ENCODE measurements at regions not wholly inside any gene's neighbourhood (a gene's known extent, or its start where the extent isn't known, plus 50 kb on each side); places are given as distances from the start of the nearest gene placed in this dataset.

- TF ChIP-seq CTCF (IDR thresholded peaks at IDR 0.05; ENCODE audit: low read length) = no peak
- TF ChIP-seq EZH2 (IDR thresholded peaks at IDR 0.05; ENCODE audit: borderline replicate concordance, low read length) = no peak
Measured at GRCh38 chr2:175577368-175577970, 396.0 kb upstream of the ATP5MC3 start.
